ENCODE measurements at regions not wholly inside any gene's neighbourhood (a gene's known extent, or its start where the extent isn't known, plus 50 kb on each side); places are given as distances from the start of the nearest gene placed in this dataset.

GRCh38 chr3:10570196-10570946 lies 65.0 kb upstream of the ATP2B2 start:
- no peak for TF ChIP-seq POLR2AphosphoS5 (IDR thresholded peaks at IDR 0.05; ENCODE audit: borderline replicate concordance, low read depth, low read length)
- TF ChIP-seq FOXP2 (optimal IDR thresholded peaks at IDR 0.05; ENCODE audit: control extremely low read depth, extremely low read length, insufficient read depth): no peak
